Left ventricle myocardium inferior (tissue), 1 donor: ENCODE measurements at regions not wholly inside any gene's neighbourhood (a gene's known extent, or its start where the extent isn't known, plus 50 kb on each side); places are given as distances from the start of the nearest gene placed in this dataset.
A peak's percentile ranks its signal among the peaks of the same experiment; 100 is the strongest.
"Not testable (repeated sequence)": the region's sequence is repeated elsewhere in the genome, so short reads cannot be mapped to it uniquely, and the experiment has no call there.

Experiments
- DNase-seq: peaks from one replicate; pipeline ENCODE4 v3.0.0-alpha.2; 2020
- H3K27ac ChIP-seq: fragments of 200-600 bp; replicated peaks from 2 replicates; pipeline ENCODE4 v1.8.0; 2021
- H3K27me3 ChIP-seq: fragments of 200-600 bp; 2 replicates; pipeline ENCODE4 v1.8.0; 2021; ENCODE audit warnings: low read depth
- H3K36me3 ChIP-seq: fragments of 200-600 bp; 2 replicates; pipeline ENCODE4 v1.8.0; 2021
- H3K4me1 ChIP-seq: fragments of 200-600 bp; 2 replicates; pipeline ENCODE4 v1.8.0; 2021
- H3K4me3 ChIP-seq: fragments of 200-600 bp; 2 replicates; pipeline ENCODE4 v1.8.0; 2021; ENCODE audit warnings: mild to moderate bottlenecking, moderate library complexity
- H3K9me3 ChIP-seq: fragments of 200-600 bp; replicated peaks from 2 replicates; pipeline ENCODE4 v1.8.0; 2021
- CTCF ChIP-seq: fragments of 200-600 bp; IDR thresholded peaks from 2 replicates; pipeline ENCODE4 v1.8.0; 2021; ENCODE audit warnings: antibody characterized with exemption, mild to moderate bottlenecking, borderline replicate concordance
- intact Hi-C: fragments of 100-400 bp; cut with micrococcal nuclease; formaldehyde crosslinking; loops from one replicate; pipeline ENCODE4 v1.11.0; 2022
- donor health status: DM: no; HTN: yes; CAD: no; lungs with severe emphysema.

- Histone ChIP-seq H3K9me3 (no peaks in the 10 kb centered on the region), H3K27me3 (no peaks in the 10 kb centered on the region), H3K4me3 (no peak overlapping the region), H3K4me1 (no peaks in the 10 kb centered on the region), H3K36me3 (no peaks in the 10 kb centered on the region), H3K27ac (no peak overlapping the region)
- intact Hi-C loops = no loop called here
- TF ChIP-seq CTCF = no peak
- no peak for DNase-seq
Measured at GRCh38 chrY:12393190-12393589, 307.8 kb upstream of the USP9Y start.

- H3K36me3 ChIP-seq, H3K4me3 ChIP-seq, DNase-seq, H3K27me3 ChIP-seq, H3K27ac ChIP-seq, H3K4me1 ChIP-seq, intact Hi-C loops, H3K9me3 ChIP-seq: not testable (repeated sequence)
Measured at GRCh38 chrY:12395381-12396120, 305.5 kb upstream of the USP9Y start.

- intact Hi-C loops = no loop called here
- H3K9me3 ChIP-seq = no peaks in the 10 kb centered on the region
- no peak for TF ChIP-seq CTCF
- H3K4me1 ChIP-seq = no peaks in the 10 kb centered on the region
- DNase-seq = no peak
- no peaks in the 10 kb centered on the region for H3K36me3 ChIP-seq
- no peaks in the 10 kb centered on the region for H3K27me3 ChIP-seq
- no peak overlapping the region for H3K4me3 ChIP-seq
- no peak overlapping the region for H3K27ac ChIP-seq
Measured at GRCh38 chrY:12403916-12404315, 297.1 kb upstream of the USP9Y start.

GRCh38 chrY:12408236-12408635 is 292.8 kb upstream of the USP9Y start:
- intact Hi-C loops = no loop called here
- H3K27me3 ChIP-seq = no peaks in the 10 kb centered on the region
- no peaks in the 10 kb centered on the region for H3K9me3 ChIP-seq
- H3K36me3 ChIP-seq = no peaks in the 10 kb centered on the region
- H3K4me3 ChIP-seq = no peak overlapping the region
- H3K4me1 ChIP-seq = no peaks in the 10 kb centered on the region
- no peak for DNase-seq
- no peak overlapping the region for H3K27ac ChIP-seq
- no peak for TF ChIP-seq CTCF

GRCh38 chrY:12410696-12411095 is 290.3 kb upstream of the USP9Y start:
- no peaks in the 10 kb centered on the region for H3K36me3 ChIP-seq
- intact Hi-C loops = no loop called here
- no peak for DNase-seq
- no peaks in the 10 kb centered on the region for H3K27me3 ChIP-seq
- H3K4me3 ChIP-seq = no peak overlapping the region
- no peaks in the 10 kb centered on the region for H3K9me3 ChIP-seq
- no peak for TF ChIP-seq CTCF
- H3K27ac ChIP-seq = no peak overlapping the region
- no peaks in the 10 kb centered on the region for H3K4me1 ChIP-seq

GRCh38 chrY:12421072-12421787 is 279.8 kb upstream of the USP9Y start:
- H3K27ac ChIP-seq = no peak overlapping the region
- H3K27me3 ChIP-seq = peaks cover 9% of the 10 kb centered on the region
- peak; percentile 35 for DNase-seq
- peak overlapping the region; percentile 63 for H3K4me3 ChIP-seq
- TF ChIP-seq CTCF = peak; percentile 45
- H3K9me3 ChIP-seq = no peaks in the 10 kb centered on the region
- no peaks in the 10 kb centered on the region for H3K36me3 ChIP-seq
- H3K4me1 ChIP-seq = no peaks in the 10 kb centered on the region
- intact Hi-C loops = no loop called here
